ENCODE measurements at regions not wholly inside any gene's neighbourhood (a gene's known extent, or its start where the extent isn't known, plus 50 kb on each side); places are given as distances from the start of the nearest gene placed in this dataset.

DNA sequence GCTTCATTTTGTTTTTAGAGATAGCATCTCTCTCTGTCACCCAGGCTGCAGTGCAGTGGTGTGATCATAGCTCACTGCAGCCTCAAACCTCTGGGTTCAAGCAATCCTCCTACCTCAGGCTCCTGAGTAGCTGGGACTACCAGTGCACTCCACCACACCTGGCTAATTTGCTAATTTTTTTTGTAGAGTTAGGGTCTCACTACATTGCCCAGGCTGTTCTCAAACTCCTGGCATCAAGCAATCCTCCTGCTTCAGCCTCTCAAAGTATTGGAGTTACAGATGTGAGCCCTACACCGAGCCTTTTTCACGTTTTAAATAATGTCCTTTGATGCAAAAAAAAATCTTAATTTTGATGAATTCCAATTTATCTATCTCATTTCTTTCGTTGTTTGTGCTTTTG lies 75.4 kb upstream of the LINC01488 start:
- no peak overlapping the region for H3K4me3 ChIP-seq (ENCODE audit: insufficient read depth, low read depth, low read length)
- dilution Hi-C loops (cut with HindIII; ENCODE audit: low sequenced_read_pairs, unreplicated experiment) (no loop called here), intact Hi-C loops (cut with micrococcal nuclease) (no loop called here), in situ Hi-C loops (cut with MboI; ENCODE audit: low sequenced_read_pairs) (no loop called here)
- H3K9me3 ChIP-seq (ENCODE audit: control insufficient read depth, insufficient read depth, low read length), result peaks cover 6% of the 10 kb centered on the region
- ChIA-PET CTCF (no interaction called here), POLR2A (ENCODE audit: unreplicated experiment) (no interaction called here)
- H3K14ac ChIP-seq (replicated peaks; ENCODE audit: low read depth, low read length), result no peak overlapping the region
- no peak overlapping the region for H2BK20ac ChIP-seq (ENCODE audit: low read depth, low read length)
- H3K18ac ChIP-seq (ENCODE audit: low read depth, low read length), result no peak overlapping the region
- H2BK15ac ChIP-seq (ENCODE audit: low read depth, low read length), result no peak overlapping the region
- TF ChIP-seq RAD21 (IDR thresholded peaks at IDR 0.05; ENCODE audit: low read length) (no peak), BHLHE40 (IDR thresholded peaks at IDR 0.05; ENCODE audit: low read depth, low read length) (no peak), RFX5 (IDR thresholded peaks at IDR 0.05; ENCODE audit: low read depth, low read length) (no peak), FOS (IDR thresholded peaks at IDR 0.05; ENCODE audit: low read depth, low read length) (no peak), CHD1 (IDR thresholded peaks at IDR 0.05; ENCODE audit: low read depth, low read length) (no peak), RCOR1 (IDR thresholded peaks at IDR 0.05; ENCODE audit: insufficient replicate concordance, low read length) (no peak), POLR2A (IDR thresholded peaks at IDR 0.05; ENCODE audit: low read depth, low read length) (no peak), MAZ (IDR thresholded peaks at IDR 0.05; ENCODE audit: borderline replicate concordance, low read depth, low read length) (no peak), MAFK (IDR thresholded peaks at IDR 0.05; ENCODE audit: low read depth, low read length) (no peak), NFE2L2 (IDR thresholded peaks at IDR 0.05; ENCODE audit: low read depth, low read length) (no peak), SMC3 (IDR thresholded peaks at IDR 0.05; ENCODE audit: low read depth, low read length) (no peak), CEBPB (IDR thresholded peaks at IDR 0.05; ENCODE audit: low read depth, low read length) (no peak), MXI1 (IDR thresholded peaks at IDR 0.05; ENCODE audit: borderline replicate concordance, low read depth, low read length) (no peak)
- TF ChIP-seq, protein P1, sequence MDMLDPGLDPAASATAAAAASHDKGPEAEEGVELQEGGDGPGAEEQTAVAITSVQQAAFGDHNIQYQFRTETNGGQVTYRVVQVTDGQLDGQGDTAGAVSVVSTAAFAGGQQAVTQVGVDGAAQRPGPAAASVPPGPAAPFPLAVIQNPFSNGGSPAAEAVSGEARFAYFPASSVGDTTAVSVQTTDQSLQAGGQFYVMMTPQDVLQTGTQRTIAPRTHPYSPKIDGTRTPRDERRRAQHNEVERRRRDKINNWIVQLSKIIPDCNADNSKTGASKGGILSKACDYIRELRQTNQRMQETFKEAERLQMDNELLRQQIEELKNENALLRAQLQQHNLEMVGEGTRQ (IDR thresholded peaks at IDR 0.05; ENCODE audit: low read depth, low read length), result no peak
- TF ChIP-seq, protein P2, sequence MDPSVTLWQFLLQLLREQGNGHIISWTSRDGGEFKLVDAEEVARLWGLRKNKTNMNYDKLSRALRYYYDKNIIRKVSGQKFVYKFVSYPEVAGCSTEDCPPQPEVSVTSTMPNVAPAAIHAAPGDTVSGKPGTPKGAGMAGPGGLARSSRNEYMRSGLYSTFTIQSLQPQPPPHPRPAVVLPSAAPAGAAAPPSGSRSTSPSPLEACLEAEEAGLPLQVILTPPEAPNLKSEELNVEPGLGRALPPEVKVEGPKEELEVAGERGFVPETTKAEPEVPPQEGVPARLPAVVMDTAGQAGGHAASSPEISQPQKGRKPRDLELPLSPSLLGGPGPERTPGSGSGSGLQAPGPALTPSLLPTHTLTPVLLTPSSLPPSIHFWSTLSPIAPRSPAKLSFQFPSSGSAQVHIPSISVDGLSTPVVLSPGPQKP (IDR thresholded peaks at IDR 0.05; ENCODE audit: borderline replicate concordance, low read depth, low read length), result no peak
- TF ChIP-seq, protein P3, sequence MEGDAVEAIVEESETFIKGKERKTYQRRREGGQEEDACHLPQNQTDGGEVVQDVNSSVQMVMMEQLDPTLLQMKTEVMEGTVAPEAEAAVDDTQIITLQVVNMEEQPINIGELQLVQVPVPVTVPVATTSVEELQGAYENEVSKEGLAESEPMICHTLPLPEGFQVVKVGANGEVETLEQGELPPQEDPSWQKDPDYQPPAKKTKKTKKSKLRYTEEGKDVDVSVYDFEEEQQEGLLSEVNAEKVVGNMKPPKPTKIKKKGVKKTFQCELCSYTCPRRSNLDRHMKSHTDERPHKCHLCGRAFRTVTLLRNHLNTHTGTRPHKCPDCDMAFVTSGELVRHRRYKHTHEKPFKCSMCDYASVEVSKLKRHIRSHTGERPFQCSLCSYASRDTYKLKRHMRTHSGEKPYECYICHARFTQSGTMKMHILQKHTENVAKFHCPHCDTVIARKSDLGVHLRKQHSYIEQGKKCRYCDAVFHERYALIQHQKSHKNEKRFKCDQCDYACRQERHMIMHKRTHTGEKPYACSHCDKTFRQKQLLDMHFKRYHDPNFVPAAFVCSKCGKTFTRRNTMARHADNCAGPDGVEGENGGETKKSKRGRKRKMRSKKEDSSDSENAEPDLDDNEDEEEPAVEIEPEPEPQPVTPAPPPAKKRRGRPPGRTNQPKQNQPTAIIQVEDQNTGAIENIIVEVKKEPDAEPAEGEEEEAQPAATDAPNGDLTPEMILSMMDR (conservative IDR thresholded peaks at IDR 0.05; ENCODE audit: low read depth, low read length), result no peak
- H3K9ac ChIP-seq (ENCODE audit: low read depth, low read length), result no peak overlapping the region
- no peak overlapping the region for H3K56ac ChIP-seq (ENCODE audit: extremely low read depth, insufficient read depth, low read length)
- H3K23ac ChIP-seq (ENCODE audit: low read depth, low read length), result no peak overlapping the region
- H2BK120ac ChIP-seq (ENCODE audit: low read depth, low read length), result no peak overlapping the region
- no CpG with 5 or more reads among the region's 3 CpGs for WGBS, 2 experiments (ENCODE audit: extremely low coverage in 2 of 2, insufficient read length in 1 of 2)
- no peaks in the 10 kb centered on the region for H3K27me3 ChIP-seq (ENCODE audit: control insufficient read depth, insufficient read depth, low read length)
- no peak overlapping the region for H3K4ac ChIP-seq (ENCODE audit: low read depth, low read length)
- H4K91ac ChIP-seq (ENCODE audit: insufficient read depth, low read depth, low read length), result no peak overlapping the region
- no peak overlapping the region for H4K5ac ChIP-seq (ENCODE audit: low read depth, low read length)
- ATAC-seq (ENCODE audit: low read depth) (no peak), DNase-seq (no peak)
- no TSS peak for BruUV-seq (replicated peaks)
- no peak overlapping the region for H2AK5ac ChIP-seq (ENCODE audit: low read depth, low read length)
- no peaks in the 10 kb centered on the region for H3K36me3 ChIP-seq (ENCODE audit: control insufficient read depth, insufficient read depth, low read length)
- H4K20me1 ChIP-seq (ENCODE audit: insufficient read depth, low read length), result no peaks in the 10 kb centered on the region
- H3K79me1 ChIP-seq (ENCODE audit: low read depth in 1 of 2, low read length in 2 of 2), result no peaks in the 10 kb centered on the region
- no peak overlapping the region for H2BK5ac ChIP-seq (ENCODE audit: low read depth, low read length, poor library complexity, severe bottlenecking)
- H2AK9ac ChIP-seq (replicated peaks; ENCODE audit: low read depth, low read length, poor library complexity), result no peak overlapping the region
- peaks cover 6% of the 10 kb centered on the region for H3K4me1 ChIP-seq (ENCODE audit: control insufficient read depth, insufficient read depth, low read length)
- H3K27ac ChIP-seq (ENCODE audit: insufficient read depth, low read length), result no peak overlapping the region
- no peak overlapping the region for H2AFZ ChIP-seq (replicated peaks; ENCODE audit: low read length, poor library complexity)
- peaks cover 6% of the 10 kb centered on the region; the same call in 1 of the 2 replicates for H3K9me1 ChIP-seq (ENCODE audit: insufficient read depth, low read length)
- no peak overlapping the region for H4K8ac ChIP-seq (ENCODE audit: low read depth in 2 of 2, low read length in 2 of 2)
- no peak overlapping the region for H3K4me2 ChIP-seq (ENCODE audit: low read depth, low read length)

All from IMR-90 (cell line).